ENCODE measurements at regions not wholly inside any gene's neighbourhood (a gene's known extent, or its start where the extent isn't known, plus 50 kb on each side); places are given as distances from the start of the nearest gene placed in this dataset.
A peak's percentile ranks its signal among the peaks of the same experiment; 100 is the strongest.
"Not testable (repeated sequence)": the region's sequence is repeated elsewhere in the genome, so short reads cannot be mapped to it uniquely, and the experiment has no call there.

DNA sequence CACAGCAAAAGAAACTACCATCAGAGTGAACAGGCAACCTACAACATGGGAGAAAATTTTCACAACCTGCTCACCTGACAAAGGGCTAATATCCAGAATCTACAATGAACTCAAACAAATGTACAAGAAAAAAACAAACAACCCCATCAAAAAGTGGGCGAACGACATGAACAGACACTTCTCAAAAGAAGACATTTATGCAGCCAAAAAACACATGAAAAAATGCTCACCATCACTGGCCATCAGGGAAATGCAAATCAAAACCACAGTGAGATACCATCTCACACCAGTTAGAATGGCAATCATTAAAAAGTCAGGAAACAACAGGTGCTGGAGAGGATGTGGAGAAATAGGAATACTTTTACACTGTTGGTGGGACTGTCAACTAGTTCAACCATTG is 207.8 kb downstream of the USP6NL start:
- not testable (repeated sequence) for DNase-seq

DNA sequence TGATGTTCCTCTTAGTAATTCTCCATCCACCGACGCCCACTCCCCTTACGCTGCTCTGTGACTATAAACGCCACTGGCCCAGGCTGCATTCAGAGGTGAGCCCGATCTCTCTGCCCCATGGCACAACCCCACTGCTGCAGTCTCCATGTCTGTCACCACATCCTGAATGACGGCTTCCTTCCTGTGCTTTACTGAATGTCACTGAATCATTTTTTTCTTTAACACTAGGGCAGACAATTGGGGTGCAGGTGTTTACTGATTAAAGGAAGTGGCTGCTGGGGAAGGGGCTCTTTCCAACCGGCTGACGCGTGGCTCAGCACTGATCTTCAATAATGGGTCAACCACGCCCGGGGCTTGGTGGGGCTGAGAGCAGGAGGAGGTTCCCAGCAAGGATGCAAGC is 208.3 kb downstream of the USP6NL start:
- DNase-seq, result no peak

DNA sequence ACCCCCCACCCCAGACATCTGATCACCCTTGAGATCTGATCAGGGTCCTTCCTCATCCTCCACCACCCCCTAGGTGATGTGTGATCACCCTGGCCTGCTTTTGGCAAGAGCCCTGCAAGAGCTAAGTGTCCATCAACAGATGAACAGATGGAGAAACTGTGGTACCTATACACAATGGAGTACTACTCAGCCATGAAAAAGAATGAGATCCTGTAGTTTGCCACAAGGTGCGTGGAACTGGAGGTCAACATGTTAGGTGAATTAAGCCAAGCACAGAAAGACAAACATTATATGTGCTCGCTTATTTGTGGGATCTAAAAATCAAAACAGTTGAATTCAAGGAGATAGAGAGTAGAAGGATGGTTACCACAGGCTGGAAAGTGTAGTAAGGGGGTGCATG is 209.1 kb downstream of the USP6NL start:
- DNase-seq, result no peak

DNA sequence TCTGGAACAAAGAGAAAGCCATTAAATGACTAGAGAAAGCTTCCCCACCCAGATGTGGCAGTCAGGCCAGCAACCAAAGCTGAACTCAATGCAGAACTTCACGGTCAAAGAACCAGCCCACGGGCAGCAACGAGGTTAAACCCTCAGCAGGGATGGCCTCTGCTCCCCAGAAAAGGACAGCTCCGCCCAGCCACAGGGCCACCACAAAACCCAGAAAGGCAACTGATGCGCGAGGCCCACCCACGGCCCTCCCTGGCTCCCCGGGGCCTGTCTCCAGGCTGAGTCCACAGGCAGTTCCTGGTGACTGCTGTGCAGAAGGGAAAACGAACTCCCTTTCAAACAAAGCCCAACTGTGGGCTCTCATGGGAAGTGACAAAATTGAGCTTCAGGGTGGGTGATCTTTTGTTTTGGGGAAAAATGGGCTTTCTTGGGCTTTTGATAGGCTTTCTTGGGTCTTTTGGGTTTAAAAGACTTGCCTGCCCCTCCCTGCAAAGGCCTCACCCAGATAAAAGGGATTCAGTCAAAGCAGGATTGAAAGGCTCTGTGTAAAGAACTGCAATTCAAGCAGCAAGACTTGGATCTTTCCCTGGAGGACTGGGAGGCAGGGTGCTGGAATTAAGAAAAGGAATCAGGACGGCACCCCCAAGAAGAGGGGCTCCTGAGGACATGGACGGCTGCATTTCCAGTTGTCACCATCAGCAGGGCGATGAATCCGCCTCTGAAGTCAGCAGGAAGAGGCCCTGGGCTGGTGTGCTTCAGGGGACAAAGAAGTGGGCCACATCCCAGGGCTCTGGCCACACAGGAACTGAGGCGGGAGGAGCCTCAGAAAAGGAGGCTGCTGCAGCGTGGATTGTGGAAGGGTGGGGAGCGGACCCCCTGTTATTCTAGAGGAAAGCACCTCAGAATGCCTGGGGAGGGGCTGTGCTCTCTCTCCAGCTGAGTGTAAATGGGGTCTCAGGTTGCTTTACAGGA is 209.9 kb downstream of the USP6NL start:
- no peak for DNase-seq

GRCh38 chr10:11397980-11398580 is 213.4 kb downstream of the USP6NL start:
- DNase-seq, result peak in 16 of 56 donors; percentile 6 to 40 (median 17)

GRCh38 chr10:11397077-11397965 is 214.1 kb downstream of the USP6NL start:
- DNase-seq, result no peak

DNA sequence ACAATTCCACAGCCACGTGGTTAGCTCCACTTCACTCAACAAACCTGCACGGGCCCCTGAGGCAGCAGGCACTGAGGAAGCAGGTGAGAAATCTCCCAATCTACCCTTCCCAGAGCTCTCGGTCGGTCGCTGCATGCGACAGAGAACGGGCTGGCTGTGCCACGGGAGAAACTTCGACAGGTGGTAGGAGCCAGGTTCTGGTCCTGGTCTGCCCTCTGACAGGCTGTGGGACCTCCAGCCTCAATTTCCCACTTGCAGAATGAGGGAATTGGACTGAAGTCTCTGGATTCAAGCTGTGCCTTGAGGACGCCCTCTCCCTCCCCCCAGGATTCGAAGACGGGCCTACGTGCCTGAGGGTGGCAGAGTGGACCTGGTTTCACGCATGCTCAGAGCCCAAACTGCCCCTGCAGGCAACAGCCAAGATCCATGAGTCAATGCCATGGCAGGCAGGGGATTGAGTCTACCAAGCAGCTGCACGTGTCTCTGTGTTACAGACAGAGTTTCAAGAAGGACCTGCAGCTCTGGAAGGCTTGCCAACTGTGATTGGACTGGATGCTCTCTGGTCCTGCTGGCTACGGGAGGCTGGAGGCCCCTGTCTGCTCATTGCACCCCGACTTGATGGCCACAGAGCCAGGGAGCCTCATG is 215.0 kb downstream of the USP6NL start:
- no peak for DNase-seq

GRCh38 chr10:11395581-11396310 is 215.7 kb downstream of the USP6NL start:
- DNase-seq, result no peak

- no peak for DNase-seq
These were observed 216.3 kb downstream of the USP6NL start for GRCh38 chr10:11395161-11395560.

DNA sequence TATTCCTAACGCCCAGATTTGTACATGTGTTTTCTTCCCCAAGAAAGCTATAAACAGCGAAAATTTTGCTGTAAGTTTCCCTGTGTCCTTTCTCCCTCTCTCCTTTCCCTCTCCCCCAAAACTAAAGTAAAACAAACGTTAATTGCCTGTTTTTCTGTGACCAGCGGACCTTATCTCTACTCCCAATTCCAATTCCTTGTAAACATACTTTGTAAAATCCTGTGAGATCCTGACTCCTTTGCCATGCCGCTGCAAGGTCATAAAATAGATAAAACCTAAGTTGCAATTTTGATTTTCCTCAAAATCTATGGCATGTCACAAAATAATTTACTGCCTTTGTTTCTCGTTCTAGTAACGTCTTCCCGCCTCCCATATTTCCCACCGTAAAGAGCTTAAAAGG is 217.6 kb downstream of the USP6NL start:
- no peak for DNase-seq

DNA sequence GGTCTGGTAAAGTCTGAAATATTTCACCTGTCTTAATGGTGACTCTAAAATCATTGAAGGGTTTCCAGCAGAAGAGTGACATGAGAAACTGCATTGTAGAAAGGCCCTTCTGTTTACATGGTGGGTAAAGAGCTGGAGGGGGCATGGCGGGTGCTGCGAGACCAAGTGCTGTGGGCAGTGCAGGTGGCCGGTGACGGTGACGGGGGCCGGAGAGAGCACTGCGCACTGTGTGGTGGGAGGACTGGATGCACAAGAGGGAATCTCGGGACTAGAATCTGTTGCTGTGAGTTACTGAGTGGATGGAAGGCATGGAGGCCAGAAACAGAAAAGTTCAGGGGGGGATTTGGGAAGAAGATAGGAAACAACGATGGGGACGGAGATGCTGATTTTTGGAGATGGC is 218.7 kb downstream of the USP6NL start:
- no peak for DNase-seq

GRCh38 chr10:11388996-11389395 is 222.5 kb downstream of the USP6NL start:
- DNase-seq, result no peak

- no peak for DNase-seq
These were observed 223.8 kb downstream of the USP6NL start for GRCh38 chr10:11387551-11388222.

GRCh38 chr10:11387044-11387443 is 224.4 kb downstream of the USP6NL start:
- DNase-seq, result no peak
